ENCODE measurements at regions not wholly inside any gene's neighbourhood (a gene's known extent, or its start where the extent isn't known, plus 50 kb on each side); places are given as distances from the start of the nearest gene placed in this dataset.

DNA sequence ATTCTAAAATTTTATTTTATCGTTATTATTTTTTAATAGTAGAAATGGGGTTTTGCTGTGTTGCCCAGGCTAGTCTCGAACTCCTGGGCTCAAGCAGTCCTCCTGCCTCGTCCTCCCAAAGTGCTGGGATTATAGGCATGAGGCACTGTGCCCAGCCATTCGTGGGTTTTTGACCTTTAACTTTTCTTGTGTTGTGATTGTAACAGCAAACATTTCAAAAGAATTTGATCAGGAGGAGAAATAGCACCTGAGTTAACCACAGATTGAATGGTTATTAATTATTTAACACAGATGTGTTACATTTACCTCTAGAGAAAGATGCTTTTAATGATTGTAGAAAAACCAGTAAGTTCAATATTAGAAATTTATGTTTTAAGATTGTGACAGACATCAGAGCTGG lies 132.0 kb downstream of the HAUS1 start:
- Histone ChIP-seq H3K27me3 (ENCODE audit: control insufficient read depth in 2 of 2, insufficient read depth in 2 of 2, low read length in 2 of 2) (no peaks in the 10 kb centered on the region), H3K4me1 (replicated peaks in 1 of 2; ENCODE audit: control insufficient read depth in 2 of 2, insufficient read depth in 2 of 2, low read length in 2 of 2) (no peaks in the 10 kb centered on the region), H3K4me3 (no peak overlapping the region), H3K27ac (ENCODE audit: extremely low read depth, low read depth, low read length) (no peak overlapping the region), H3K9me1 (ENCODE audit: control insufficient read depth, insufficient read depth, low read length) (peaks cover 2% of the 10 kb centered on the region), H3K9ac (ENCODE audit: insufficient read depth in 1 of 2, low read depth in 2 of 2, low read length in 2 of 2) (no peak overlapping the region), H3K9me3 (replicated peaks; ENCODE audit: control insufficient read depth, insufficient read depth, low read depth, low read length) (no peaks in the 10 kb centered on the region), H3K79me2 (ENCODE audit: control insufficient read depth, insufficient read depth, low read length) (peaks cover 26% of the 10 kb centered on the region; the same call in 2 of the 3 replicates), H4K20me1 (replicated peaks; ENCODE audit: control insufficient read depth, insufficient read depth, low read length) (no peaks in the 10 kb centered on the region), H3K4me2 (ENCODE audit: insufficient read depth, low read length) (no peak overlapping the region), H2AFZ (ENCODE audit: low read depth, low read length) (no peak overlapping the region), H3K36me3 (ENCODE audit: control insufficient read depth, insufficient read depth, low read length) (peaks cover 3% of the 10 kb centered on the region; the same call in 1 of the 3 replicates)
- intact Hi-C loops (cut with micrococcal nuclease), result no loop called here
- ATAC-seq (no peak), FAIRE-seq (no peak), DNase-seq (ENCODE audit: extremely low read depth in 1 of 4, low spot score in 3 of 4) (no peak)
- CTCF ChIA-PET (ENCODE audit: low intra/inter-chr PET ratio), result no interaction called here
- in situ Hi-C loops (cut with MboI), result no loop called here
- POLR2A ChIA-PET, result no interaction called here
- WGBS (ENCODE audit: insufficient coverage, low coverage, missing lambda C conversion rate), result 88% methylated on average over 2 of the region's 4 CpGs
- BruUV-seq (replicated peaks), result no TSS peak
- TF ChIP-seq CBX1 (IDR thresholded peaks at IDR 0.05; ENCODE audit: low read depth) (no peak), SMARCA4 (IDR thresholded peaks at IDR 0.05) (no peak), KLF10 (CRISPR knock-in tag; IDR thresholded peaks at IDR 0.05) (no peak), ZNF239 (CRISPR knock-in tag; IDR thresholded peaks at IDR 0.05) (no peak), ZNF347 (CRISPR knock-in tag; IDR thresholded peaks at IDR 0.05; ENCODE audit: low read depth) (no peak), ETV1 (tag; conservative IDR thresholded peaks at IDR 0.05; ENCODE audit: low read depth) (no peak), CHCHD3 (CRISPR knock-in tag; IDR thresholded peaks at IDR 0.05) (no peak), XRCC5 (IDR thresholded peaks at IDR 0.05; ENCODE audit: low read depth, low read length) (no peak), POU5F1 (IDR thresholded peaks at IDR 0.05; ENCODE audit: borderline replicate concordance, low read depth, low read length, partially characterized antibody) (no peak), GTF2F1 (IDR thresholded peaks at IDR 0.05; ENCODE audit: low read depth, low read length) (no peak), SIX5 (IDR thresholded peaks at IDR 0.05; ENCODE audit: borderline replicate concordance in 1 of 2, insufficient read depth in 1 of 2, low read depth in 1 of 2, low read length in 2 of 2) (no peak)
- TF ChIP-seq, protein P1, sequence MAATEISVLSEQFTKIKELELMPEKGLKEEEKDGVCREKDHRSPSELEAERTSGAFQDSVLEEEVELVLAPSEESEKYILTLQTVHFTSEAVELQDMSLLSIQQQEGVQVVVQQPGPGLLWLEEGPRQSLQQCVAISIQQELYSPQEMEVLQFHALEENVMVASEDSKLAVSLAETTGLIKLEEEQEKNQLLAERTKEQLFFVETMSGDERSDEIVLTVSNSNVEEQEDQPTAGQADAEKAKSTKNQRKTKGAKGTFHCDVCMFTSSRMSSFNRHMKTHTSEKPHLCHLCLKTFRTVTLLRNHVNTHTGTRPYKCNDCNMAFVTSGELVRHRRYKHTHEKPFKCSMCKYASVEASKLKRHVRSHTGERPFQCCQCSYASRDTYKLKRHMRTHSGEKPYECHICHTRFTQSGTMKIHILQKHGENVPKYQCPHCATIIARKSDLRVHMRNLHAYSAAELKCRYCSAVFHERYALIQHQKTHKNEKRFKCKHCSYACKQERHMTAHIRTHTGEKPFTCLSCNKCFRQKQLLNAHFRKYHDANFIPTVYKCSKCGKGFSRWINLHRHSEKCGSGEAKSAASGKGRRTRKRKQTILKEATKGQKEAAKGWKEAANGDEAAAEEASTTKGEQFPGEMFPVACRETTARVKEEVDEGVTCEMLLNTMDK (IDR thresholded peaks at IDR 0.05; ENCODE audit: borderline replicate concordance, insufficient read depth, low read depth, low read length, poor library complexity, severe bottlenecking), result no peak
- TF ChIP-seq, protein P2, sequence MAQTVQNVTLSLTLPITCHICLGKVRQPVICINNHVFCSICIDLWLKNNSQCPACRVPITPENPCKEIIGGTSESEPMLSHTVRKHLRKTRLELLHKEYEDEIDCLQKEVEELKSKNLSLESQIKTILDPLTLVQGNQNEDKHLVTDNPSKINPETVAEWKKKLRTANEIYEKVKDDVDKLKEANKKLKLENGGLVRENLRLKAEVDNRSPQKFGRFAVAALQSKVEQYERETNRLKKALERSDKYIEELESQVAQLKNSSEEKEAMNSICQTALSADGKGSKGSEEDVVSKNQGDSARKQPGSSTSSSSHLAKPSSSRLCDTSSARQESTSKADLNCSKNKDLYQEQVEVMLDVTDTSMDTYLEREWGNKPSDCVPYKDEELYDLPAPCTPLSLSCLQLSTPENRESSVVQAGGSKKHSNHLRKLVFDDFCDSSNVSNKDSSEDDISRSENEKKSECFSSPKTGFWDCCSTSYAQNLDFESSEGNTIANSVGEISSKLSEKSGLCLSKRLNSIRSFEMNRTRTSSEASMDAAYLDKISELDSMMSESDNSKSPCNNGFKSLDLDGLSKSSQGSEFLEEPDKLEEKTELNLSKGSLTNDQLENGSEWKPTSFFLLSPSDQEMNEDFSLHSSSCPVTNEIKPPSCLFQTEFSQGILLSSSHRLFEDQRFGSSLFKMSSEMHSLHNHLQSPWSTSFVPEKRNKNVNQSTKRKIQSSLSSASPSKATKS (CRISPR knock-in tag; IDR thresholded peaks at IDR 0.05), result no peak
- TF ChIP-seq, protein P3, sequence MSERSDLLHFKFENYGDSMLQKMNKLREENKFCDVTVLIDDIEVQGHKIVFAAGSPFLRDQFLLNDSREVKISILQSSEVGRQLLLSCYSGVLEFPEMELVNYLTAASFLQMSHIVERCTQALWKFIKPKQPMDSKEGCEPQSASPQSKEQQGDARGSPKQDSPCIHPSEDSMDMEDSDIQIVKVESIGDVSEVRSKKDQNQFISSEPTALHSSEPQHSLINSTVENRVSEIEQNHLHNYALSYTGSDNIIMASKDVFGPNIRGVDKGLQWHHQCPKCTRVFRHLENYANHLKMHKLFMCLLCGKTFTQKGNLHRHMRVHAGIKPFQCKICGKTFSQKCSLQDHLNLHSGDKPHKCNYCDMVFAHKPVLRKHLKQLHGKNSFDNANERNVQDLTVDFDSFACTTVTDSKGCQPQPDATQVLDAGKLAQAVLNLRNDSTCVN (CRISPR knock-in tag; IDR thresholded peaks at IDR 0.05), result no peak
- TF ChIP-seq, protein P4, sequence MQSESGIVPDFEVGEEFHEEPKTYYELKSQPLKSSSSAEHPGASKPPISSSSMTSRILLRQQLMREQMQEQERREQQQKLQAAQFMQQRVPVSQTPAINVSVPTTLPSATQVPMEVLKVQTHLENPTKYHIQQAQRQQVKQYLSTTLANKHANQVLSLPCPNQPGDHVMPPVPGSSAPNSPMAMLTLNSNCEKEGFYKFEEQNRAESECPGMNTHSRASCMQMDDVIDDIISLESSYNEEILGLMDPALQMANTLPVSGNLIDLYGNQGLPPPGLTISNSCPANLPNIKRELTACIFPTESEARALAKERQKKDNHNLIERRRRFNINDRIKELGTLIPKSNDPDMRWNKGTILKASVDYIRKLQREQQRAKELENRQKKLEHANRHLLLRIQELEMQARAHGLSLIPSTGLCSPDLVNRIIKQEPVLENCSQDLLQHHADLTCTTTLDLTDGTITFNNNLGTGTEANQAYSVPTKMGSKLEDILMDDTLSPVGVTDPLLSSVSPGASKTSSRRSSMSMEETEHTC (IDR thresholded peaks at IDR 0.05), result no peak
